Mucosa of descending colon (tissue), 3 donors: ENCODE measurements at regions not wholly inside any gene's neighbourhood (a gene's known extent, or its start where the extent isn't known, plus 50 kb on each side); places are given as distances from the start of the nearest gene placed in this dataset.

Source experiments
- ATAC-seq: fragments of 200-7000 bp; cut with Tn5 transposase; one replicate; pipeline ENCODE4 v1.9.1; 2020; ENCODE audit warnings: mild to moderate bottlenecking, moderate library complexity
- DNase-seq, 3 donors: peaks; one replicate each; pipeline ENCODE4 v3.0.0-alpha.2; 2020
- H3K36me3 ChIP-seq: fragments of 200-600 bp; one replicate; pipeline ENCODE4 v1.8.0; 2021; ENCODE audit warnings: low read depth, mild to moderate bottlenecking
- H3K4me1 ChIP-seq: fragments of 200-600 bp; one replicate; pipeline ENCODE4 v1.8.0; 2021; ENCODE audit warnings: low read depth, mild to moderate bottlenecking
- H3K4me3 ChIP-seq: fragments of 200-600 bp; one replicate; pipeline ENCODE4 v1.8.0; 2021; ENCODE audit warnings: mild to moderate bottlenecking
- H3K9me3 ChIP-seq: fragments of 200-600 bp; one replicate; pipeline ENCODE4 v1.8.0; 2021; ENCODE audit warnings: mild to moderate bottlenecking
- intact Hi-C, 2 donors: fragments of 100-400 bp; cut with DNase I in 1 of 2; cut with micrococcal nuclease in 1 of 2; formaldehyde crosslinking; loops; one replicate each; pipeline versions ENCODE4 v1.11.0 to v1.11.1; 2022; cut with DNase I, micrococcal nuclease
- TF ChIP-seq, protein P1 (sequence below): fragments of 200-600 bp; IDR thresholded peaks from one replicate; pipeline ENCODE4 v1.8.0; 2022; ENCODE audit warnings: antibody characterized with exemption, mild to moderate bottlenecking
- donor health status: DM: no; HTN: no; CAD: no; lungs with moderate emphysema.
- donor health status: DM: no; HTN: no; CAD: no.
- donor health status: DM: no; HTN: yes; CAD: no.

DNA sequence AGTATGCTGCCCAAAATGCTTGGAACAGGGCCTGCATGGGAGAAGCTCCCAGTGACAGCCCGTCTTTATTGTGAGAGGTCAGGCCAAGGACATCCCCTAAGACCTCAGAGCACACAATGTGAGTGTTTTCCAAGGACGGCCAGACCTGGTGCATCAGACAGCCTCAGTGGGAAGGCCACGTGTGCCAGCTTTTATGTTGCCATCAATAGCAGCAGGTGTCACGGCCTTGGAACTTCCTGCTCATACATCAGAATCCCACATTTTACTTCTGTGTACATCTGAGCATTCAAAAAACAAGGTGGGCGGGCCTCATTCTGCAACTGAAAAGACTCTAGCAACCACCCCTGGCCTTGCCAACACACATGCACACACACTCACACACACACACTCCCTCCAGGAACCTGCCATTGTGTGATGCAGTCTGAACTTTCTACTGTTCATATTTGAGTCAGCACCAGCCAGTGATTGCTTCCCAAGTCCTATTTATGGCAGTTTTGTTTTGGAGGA is 753.1 kb upstream of the TBX3 start:
- no peaks in the 10 kb centered on the region for H3K4me1 ChIP-seq
- intact Hi-C loops = no loop called here
- DNase-seq (peak in 1 of 3 donors; percentile 20), ATAC-seq (peak; percentile 49)
- no peaks in the 10 kb centered on the region for H3K36me3 ChIP-seq
- H3K4me3 ChIP-seq = no peak overlapping the region
- TF ChIP-seq, protein P1, sequence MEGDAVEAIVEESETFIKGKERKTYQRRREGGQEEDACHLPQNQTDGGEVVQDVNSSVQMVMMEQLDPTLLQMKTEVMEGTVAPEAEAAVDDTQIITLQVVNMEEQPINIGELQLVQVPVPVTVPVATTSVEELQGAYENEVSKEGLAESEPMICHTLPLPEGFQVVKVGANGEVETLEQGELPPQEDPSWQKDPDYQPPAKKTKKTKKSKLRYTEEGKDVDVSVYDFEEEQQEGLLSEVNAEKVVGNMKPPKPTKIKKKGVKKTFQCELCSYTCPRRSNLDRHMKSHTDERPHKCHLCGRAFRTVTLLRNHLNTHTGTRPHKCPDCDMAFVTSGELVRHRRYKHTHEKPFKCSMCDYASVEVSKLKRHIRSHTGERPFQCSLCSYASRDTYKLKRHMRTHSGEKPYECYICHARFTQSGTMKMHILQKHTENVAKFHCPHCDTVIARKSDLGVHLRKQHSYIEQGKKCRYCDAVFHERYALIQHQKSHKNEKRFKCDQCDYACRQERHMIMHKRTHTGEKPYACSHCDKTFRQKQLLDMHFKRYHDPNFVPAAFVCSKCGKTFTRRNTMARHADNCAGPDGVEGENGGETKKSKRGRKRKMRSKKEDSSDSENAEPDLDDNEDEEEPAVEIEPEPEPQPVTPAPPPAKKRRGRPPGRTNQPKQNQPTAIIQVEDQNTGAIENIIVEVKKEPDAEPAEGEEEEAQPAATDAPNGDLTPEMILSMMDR = no peak
- H3K9me3 ChIP-seq = no peaks in the 10 kb centered on the region

DNA sequence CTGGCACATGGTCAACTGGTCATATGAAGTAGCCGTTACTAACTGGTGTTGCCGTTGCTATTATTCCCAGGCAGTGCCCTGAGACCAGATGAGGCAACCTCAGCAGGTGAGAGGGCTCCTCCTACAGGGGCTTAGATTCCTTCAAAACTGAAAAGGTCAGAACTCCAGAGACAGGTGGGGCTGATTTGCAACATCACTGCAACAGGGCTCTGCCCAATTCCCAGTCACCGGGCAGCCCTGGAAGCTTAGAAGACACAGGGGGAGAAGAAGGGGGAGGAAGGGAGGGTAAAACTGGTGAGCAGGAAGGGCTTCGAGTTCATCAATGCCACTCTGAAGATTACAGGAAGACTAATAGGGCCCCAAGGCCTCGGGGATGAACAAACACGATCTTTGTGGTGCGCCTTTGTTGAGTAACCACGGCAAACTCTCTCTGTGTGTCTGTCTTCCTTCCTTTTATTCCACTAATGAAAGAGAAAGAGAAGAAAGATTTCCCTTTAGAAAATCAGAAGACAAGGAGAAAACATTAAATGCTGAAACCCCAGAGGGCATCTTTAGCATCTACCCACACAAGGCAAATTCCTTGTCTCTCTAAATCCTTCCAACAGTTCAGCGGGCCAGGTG is 749.1 kb upstream of the TBX3 start:
- ATAC-seq = no peak
- intact Hi-C loops = no loop called here
- no peaks in the 10 kb centered on the region for H3K9me3 ChIP-seq

DNA sequence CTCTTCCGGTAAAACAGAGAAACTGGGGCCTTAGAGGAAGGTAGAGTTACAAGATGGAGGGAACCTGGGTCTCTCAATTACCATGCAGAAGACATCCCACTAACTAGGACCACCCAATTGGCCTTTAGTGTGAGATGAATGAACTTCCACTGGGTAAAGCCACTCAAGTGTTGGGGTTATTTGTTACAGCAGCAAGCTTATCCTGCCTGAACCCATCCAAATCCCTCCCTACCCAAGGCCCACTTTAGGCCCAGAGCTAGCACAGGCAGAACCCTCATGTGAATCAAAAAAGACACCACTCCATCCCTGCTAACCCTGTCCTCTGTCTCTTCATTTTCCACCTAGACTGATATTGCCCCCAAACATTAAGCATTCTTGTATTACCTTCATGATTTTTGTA is 746.7 kb upstream of the TBX3 start:
- DNase-seq = no peak
- H3K36me3 ChIP-seq = no peaks in the 10 kb centered on the region
- TF ChIP-seq, protein P1 = no peak
- H3K4me1 ChIP-seq = no peaks in the 10 kb centered on the region
- H3K9me3 ChIP-seq = no peaks in the 10 kb centered on the region
- no peak for ATAC-seq
- H3K4me3 ChIP-seq = no peak overlapping the region
- intact Hi-C loops = no loop called here

More for the DNA sequence above, 749.1 kb upstream of the TBX3 start:
- H3K36me3 ChIP-seq = no peaks in the 10 kb centered on the region
- TF ChIP-seq, protein P1 = no peak
- H3K4me3 ChIP-seq = no peak overlapping the region
- DNase-seq = no peak
- no peaks in the 10 kb centered on the region for H3K4me1 ChIP-seq

DNA sequence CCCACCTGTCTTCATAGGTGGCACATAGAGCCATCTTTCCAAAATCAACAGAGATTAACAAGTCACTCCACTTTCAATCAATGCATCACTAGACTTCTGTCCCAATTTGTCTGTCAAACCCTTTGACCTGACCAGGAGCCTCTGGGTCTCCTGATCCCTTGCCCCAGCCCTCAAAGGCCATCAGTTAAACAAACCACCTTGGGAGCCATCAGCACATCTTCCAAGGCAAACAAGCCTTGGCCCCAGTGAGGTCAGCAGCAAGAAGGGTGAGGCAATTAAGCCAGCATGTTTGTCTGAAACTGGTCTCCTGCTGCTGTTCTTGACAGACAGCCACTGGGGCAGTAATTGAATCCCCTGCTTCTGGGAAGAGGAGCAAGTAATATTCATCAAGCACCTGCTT is 742.8 kb upstream of the TBX3 start:
- H3K9me3 ChIP-seq = no peaks in the 10 kb centered on the region
- no peak for DNase-seq
- no peaks in the 10 kb centered on the region for H3K36me3 ChIP-seq
- intact Hi-C loops = no loop called here
- ATAC-seq = no peak
- H3K4me1 ChIP-seq = no peaks in the 10 kb centered on the region
- TF ChIP-seq, protein P1 = no peak
- H3K4me3 ChIP-seq = no peak overlapping the region

DNA sequence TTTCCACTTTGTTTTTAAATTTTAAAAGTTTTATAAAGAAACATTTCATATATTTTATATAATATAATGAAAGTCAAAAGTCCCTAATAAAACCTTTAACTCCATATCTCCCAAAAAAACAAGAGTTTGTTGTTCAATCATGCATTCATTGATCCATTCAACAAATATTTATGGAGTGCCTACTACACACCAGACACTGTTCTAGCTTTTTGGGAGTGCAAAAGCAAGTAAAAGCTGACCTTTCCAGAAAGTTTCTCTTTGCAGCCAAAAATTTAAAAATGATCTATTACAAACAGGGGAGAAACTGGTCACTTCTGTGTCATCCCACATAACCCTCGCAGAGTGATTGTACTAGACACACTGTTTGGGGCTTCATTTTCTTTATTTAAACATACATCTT is 740.0 kb upstream of the TBX3 start:
- Histone ChIP-seq H3K4me1 (no peaks in the 10 kb centered on the region), H3K4me3 (no peak overlapping the region), H3K36me3 (no peaks in the 10 kb centered on the region), H3K9me3 (no peaks in the 10 kb centered on the region)
- DNase-seq (no peak), ATAC-seq (no peak)
- intact Hi-C loops = no loop called here
- TF ChIP-seq, protein P1 = no peak
